Hepatic stellate cell (primary cell): ENCODE measurements at regions not wholly inside any gene's neighbourhood (a gene's known extent, or its start where the extent isn't known, plus 50 kb on each side); places are given as distances from the start of the nearest gene placed in this dataset.
A peak's percentile ranks its signal among the peaks of the same experiment; 100 is the strongest.

Experiments
- DNase-seq: peaks from one replicate; pipeline ENCODE4 v3.0.0; 2011; ENCODE audit warnings: low spot score

GRCh38 chr11:95690100-95690499 is 99.5 kb downstream of the FAM76B start:
- DNase-seq, result no peak

GRCh38 chr11:95688501-95689222 is 100.9 kb downstream of the FAM76B start:
- DNase-seq, result no peak

- DNase-seq, result no peak
Measured at GRCh38 chr11:95688015-95688414, 101.6 kb downstream of the FAM76B start.

GRCh38 chr11:95686265-95686664 is 103.3 kb downstream of the FAM76B start:
- DNase-seq, result no peak

GRCh38 chr11:95684701-95685100 is 104.9 kb downstream of the FAM76B start:
- no peak for DNase-seq

- DNase-seq, result no peak
Measured at GRCh38 chr11:95684170-95684569, 105.4 kb downstream of the FAM76B start.

GRCh38 chr11:95682552-95682951 is 107.0 kb downstream of the FAM76B start:
- DNase-seq, result no peak

- DNase-seq, result peak; percentile 16
Measured at GRCh38 chr11:95680169-95680929, 109.2 kb downstream of the FAM76B start.

GRCh38 chr11:95678988-95679387 is 110.6 kb downstream of the FAM76B start:
- no peak for DNase-seq

GRCh38 chr11:95676308-95676707 is 113.3 kb downstream of the FAM76B start:
- no peak for DNase-seq

GRCh38 chr11:95675585-95675984 is 114.0 kb downstream of the FAM76B start:
- no peak for DNase-seq

- no peak for DNase-seq
Measured at GRCh38 chr11:95674657-95675358, 114.8 kb downstream of the FAM76B start.

GRCh38 chr11:95671768-95672167 is 117.8 kb downstream of the FAM76B start:
- DNase-seq, result no peak

GRCh38 chr11:95668131-95668530 is 121.5 kb downstream of the FAM76B start:
- DNase-seq, result no peak

GRCh38 chr11:95661162-95661561 is 128.4 kb downstream of the FAM76B start:
- no peak for DNase-seq

GRCh38 chr11:95660038-95660437 is 129.5 kb downstream of the FAM76B start:
- DNase-seq, result no peak

- DNase-seq, result peak; percentile 7
Measured at GRCh38 chr11:95659088-95659487, 130.5 kb downstream of the FAM76B start.

GRCh38 chr11:95655536-95655935 is 134.0 kb downstream of the FAM76B start:
- no peak for DNase-seq

- DNase-seq, result no peak
Measured at GRCh38 chr11:95653680-95654079, 135.9 kb downstream of the FAM76B start.

GRCh38 chr11:95653099-95653498 is 136.5 kb downstream of the FAM76B start:
- no peak for DNase-seq

- DNase-seq, result no peak
Measured at GRCh38 chr11:95652002-95652472, 137.5 kb downstream of the FAM76B start.

GRCh38 chr11:95650276-95650675 is 139.3 kb downstream of the FAM76B start:
- no peak for DNase-seq

- no peak for DNase-seq
Measured at GRCh38 chr11:95647871-95648270, 141.7 kb downstream of the FAM76B start.
